ENCODE measurements at regions not wholly inside any gene's neighbourhood (a gene's known extent, or its start where the extent isn't known, plus 50 kb on each side); places are given as distances from the start of the nearest gene placed in this dataset.

DNA sequence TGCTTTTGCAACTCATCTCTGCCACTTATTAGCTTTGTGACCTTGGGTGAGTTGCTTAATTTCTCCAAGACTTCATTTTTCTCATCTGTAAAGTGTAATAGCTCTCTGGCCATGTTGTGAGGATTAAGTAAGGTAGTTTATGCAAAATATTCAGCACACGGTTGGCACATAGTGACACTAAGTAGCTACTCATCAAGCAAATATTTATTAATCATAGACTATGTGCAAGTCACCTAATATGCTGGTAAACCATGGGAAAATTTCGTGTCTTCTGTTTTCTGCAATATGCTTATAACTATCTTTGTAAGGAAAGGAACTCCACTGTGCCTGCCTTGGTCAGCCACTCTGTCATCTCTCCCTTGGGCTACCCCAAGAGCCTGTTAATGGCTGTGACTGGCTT is 50.3 kb upstream of the EGR2 start:
- no peak for TF ChIP-seq CTCF (IDR thresholded peaks at IDR 0.05; ENCODE audit: insufficient read depth, low read depth, low read length)
- H3K4me3 ChIP-seq (ENCODE audit: low read depth, low read length), result no peak overlapping the region
- DNase-seq (ENCODE audit: low read depth), result no peak
- ChIA-PET POLR2A (no interaction called here), CTCF (no interaction called here)
- H3K36me3 ChIP-seq (ENCODE audit: control insufficient read depth, insufficient read depth, low read length), result no peaks in the 10 kb centered on the region
- H3K27me3 ChIP-seq (ENCODE audit: control insufficient read depth, insufficient read depth, low read length), result no peaks in the 10 kb centered on the region

All from BJ (cell line).